ENCODE measurements at regions not wholly inside any gene's neighbourhood (a gene's known extent, or its start where the extent isn't known, plus 50 kb on each side); places are given as distances from the start of the nearest gene placed in this dataset.

DNA sequence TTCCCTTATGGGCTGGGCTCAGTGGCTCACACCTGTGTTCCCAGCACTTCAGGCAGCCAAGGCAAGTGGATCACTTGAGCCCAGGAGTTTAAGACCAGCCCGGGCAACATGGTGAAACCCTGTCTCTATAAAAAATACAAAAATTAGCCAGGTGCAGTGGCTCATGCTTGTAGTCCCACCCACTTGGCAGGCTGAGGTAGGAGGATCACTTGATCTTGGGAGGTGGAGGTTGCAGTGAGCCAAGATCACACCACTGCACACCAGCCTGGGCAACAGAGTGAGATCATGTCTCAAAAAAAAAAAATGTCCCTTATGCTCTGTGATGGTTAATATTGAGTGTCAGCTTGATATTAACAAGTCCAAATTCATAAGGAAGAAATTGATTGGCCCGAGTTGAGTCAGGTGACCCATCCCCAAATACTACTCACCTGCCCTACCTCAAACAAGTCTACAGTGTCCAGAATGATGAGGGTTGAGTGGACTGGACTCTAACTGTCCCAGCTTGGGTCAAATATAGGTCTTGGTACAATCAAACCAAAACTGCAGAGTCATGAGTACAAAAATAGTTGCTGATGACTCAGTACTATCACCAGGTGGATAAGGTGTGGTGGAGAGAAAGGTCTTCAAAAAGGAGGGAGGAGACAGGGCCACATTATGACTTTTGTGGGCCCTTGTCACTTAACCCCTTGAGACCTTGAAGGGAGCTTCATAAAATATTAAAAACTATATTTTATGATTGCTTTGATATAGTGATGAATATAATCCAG is 161.0 kb downstream of the ZNF326 start:
- TF ChIP-seq POLR2A (IDR thresholded peaks at IDR 0.05): no peak
- no peak for TF ChIP-seq EP300 (IDR thresholded peaks at IDR 0.05; ENCODE audit: low read depth)

All from transverse colon (tissue), 1 donor.